Stomach (tissue), 8 donors: ENCODE measurements at regions not wholly inside any gene's neighbourhood (a gene's known extent, or its start where the extent isn't known, plus 50 kb on each side); places are given as distances from the start of the nearest gene placed in this dataset.

ENCODE experiments used
- DNase-seq, 2 donors: peaks; one replicate each; pipeline versions ENCODE4 v3.0.0 to v3.0.0-alpha.2; 2013 to 2019
- H3K27ac ChIP-seq, 5 donors: fragments of 200-600 bp in 4 of 5; sonication (generic) in 4 of 5; one replicate each; pipeline ENCODE4 v1.5.1; 2013 to 2019; ENCODE audit warnings: mild to moderate bottlenecking in 1 of 5, moderate library complexity in 1 of 5
- H3K27me3 ChIP-seq, 3 donors: fragments of 200-600 bp; sonication (generic); one replicate each; pipeline ENCODE4 v1.5.1; 2017 to 2019; ENCODE audit warnings: mixed run types in 1 of 3
- H3K36me3 ChIP-seq, 4 donors: fragments of 200-600 bp; sonication (generic); 1 replicate in 3 of 4; 2 replicates in 1 of 4; pipeline ENCODE4 v1.5.1; 2016 to 2019
- H3K4me1 ChIP-seq, 4 donors: fragments of 200-600 bp; sonication (generic); one replicate each; pipeline ENCODE4 v1.5.1; 2016 to 2019
- H3K4me3 ChIP-seq, 4 donors: fragments of 200-600 bp; sonication (generic) in 3 of 4; one replicate each; pipeline ENCODE4 v1.5.1; 2016 to 2019; ENCODE audit warnings: mild to moderate bottlenecking in 1 of 4
- H3K9me3 ChIP-seq, 4 donors: fragments of 200-600 bp; sonication (generic); one replicate each; pipeline ENCODE4 v1.5.1; 2016 to 2019
- EP300 ChIP-seq: sonication (generic); formaldehyde crosslinking; IDR thresholded peaks from one replicate; pipeline ENCODE4 v1.6.1; 2017; ENCODE audit warnings: antibody characterized with exemption
- POLR2A ChIP-seq, 4 donors: fragments of 450-650 bp; IDR thresholded peaks; one replicate each; pipeline ENCODE4 v1.6.1; 2016; ENCODE audit warnings: antibody characterized with exemption in 4 of 4, control low read depth in 2 of 4, mild to moderate bottlenecking in 1 of 4, moderate library complexity in 1 of 4
- POLR2AphosphoS5 ChIP-seq, 3 donors: sonication (generic); formaldehyde crosslinking; IDR thresholded peaks; one replicate each; pipeline ENCODE4 v1.6.1; 2016; ENCODE audit warnings: antibody characterized with exemption in 3 of 3
- WGBS, 5 donors: extraction: QIAGEN DNeasy Blood & Tissue Kit in 3 of 5; methylation state at CpG; one replicate each; pipeline versions ENCODE4 v1.1.5 to v1.1.7; 2013 to 2018; 5-methylcytosine and 5-hydroxymethylcytosine counted together
- intact Hi-C: fragments of 100-400 bp; cut with DNase I; formaldehyde crosslinking; loops from one replicate; pipeline ENCODE4 v1.15.1; 2023; ENCODE audit warnings: low total_unique reads
- TF ChIP-seq, protein P1 (sequence below), 7 experiments: fragments of 450-650 bp in 4 of 7; fragments of 200-600 bp in 3 of 7; sonication (generic) in 3 of 7; IDR thresholded peaks; one replicate each; pipeline ENCODE4 v1.5.1; 2016 to 2019; ENCODE audit warnings: antibody characterized with exemption in 7 of 7, control low read depth in 2 of 7, mild to moderate bottlenecking in 1 of 7
- donor health status: healthy with polysubstance abuse.
- donor health status: Bipolar disorder and iron deficiency.
- donor health status: healthy.

DNA sequence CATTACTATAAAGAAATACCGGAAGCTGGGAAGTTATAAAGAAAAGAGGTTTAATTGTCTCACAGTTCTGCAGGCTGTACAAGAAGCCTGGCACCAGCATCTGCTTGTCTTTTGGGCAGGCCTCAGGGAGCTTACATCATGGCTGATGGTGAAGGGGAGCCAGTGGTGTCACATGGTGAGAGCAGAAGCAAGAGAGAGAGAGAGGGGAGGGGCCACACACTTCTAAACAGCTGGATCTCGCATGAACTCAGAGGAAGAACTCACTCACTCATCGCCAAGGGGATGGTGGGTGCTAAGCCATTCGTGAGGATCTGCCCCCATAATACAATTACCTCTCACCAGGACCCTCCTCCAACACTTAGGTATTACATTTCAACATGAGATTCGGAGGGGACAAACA lies 51.8 kb upstream of the ANKRD34C start:
- no peak for TF ChIP-seq POLR2AphosphoS5 (IDR thresholded peaks at IDR 0.05)
- no peak for TF ChIP-seq EP300
- TF ChIP-seq, protein P1, sequence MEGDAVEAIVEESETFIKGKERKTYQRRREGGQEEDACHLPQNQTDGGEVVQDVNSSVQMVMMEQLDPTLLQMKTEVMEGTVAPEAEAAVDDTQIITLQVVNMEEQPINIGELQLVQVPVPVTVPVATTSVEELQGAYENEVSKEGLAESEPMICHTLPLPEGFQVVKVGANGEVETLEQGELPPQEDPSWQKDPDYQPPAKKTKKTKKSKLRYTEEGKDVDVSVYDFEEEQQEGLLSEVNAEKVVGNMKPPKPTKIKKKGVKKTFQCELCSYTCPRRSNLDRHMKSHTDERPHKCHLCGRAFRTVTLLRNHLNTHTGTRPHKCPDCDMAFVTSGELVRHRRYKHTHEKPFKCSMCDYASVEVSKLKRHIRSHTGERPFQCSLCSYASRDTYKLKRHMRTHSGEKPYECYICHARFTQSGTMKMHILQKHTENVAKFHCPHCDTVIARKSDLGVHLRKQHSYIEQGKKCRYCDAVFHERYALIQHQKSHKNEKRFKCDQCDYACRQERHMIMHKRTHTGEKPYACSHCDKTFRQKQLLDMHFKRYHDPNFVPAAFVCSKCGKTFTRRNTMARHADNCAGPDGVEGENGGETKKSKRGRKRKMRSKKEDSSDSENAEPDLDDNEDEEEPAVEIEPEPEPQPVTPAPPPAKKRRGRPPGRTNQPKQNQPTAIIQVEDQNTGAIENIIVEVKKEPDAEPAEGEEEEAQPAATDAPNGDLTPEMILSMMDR (IDR thresholded peaks at IDR 0.05): no peak
- no peak for TF ChIP-seq POLR2A (IDR thresholded peaks at IDR 0.05)
- H3K4me3 ChIP-seq: no peak overlapping the region
- peaks cover 0 to 16% (median 4%) of the 10 kb centered on the region in 3 donors for H3K27me3 ChIP-seq
- 66 to 70% (median 69%) methylated on average over 5 of the region's 5 CpGs for WGBS, 5 donors
- DNase-seq: no peak
- H3K27ac ChIP-seq: no peak overlapping the region
- intact Hi-C loops: no loop called here
- H3K9me3 ChIP-seq: peaks cover 0 to 27% (median 22%) of the 10 kb centered on the region in 4 donors
- H3K4me1 ChIP-seq: no peaks in the 10 kb centered on the region
- no peaks in the 10 kb centered on the region for H3K36me3 ChIP-seq

DNA sequence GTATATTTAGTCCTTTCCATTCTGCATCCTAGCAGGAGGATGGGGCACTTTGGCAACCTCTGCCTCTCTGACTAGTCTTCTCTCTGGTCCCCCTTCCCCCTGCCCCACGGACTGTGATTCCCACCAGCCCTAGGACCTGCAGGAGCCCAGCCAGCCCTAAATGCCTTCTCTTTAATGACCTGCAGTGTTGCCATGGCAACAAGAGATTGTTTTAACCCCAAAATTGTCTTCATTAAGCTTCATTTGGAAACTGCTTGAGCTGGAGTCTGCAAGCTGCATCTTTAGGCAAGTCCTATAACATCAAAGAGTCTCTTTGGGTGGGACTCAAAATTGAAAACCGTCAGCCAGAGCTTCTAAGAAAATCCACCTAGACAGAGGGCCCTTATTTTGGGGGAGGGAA lies 59.7 kb upstream of the ANKRD34C start:
- no peaks in the 10 kb centered on the region for H3K4me1 ChIP-seq
- H3K36me3 ChIP-seq: no peaks in the 10 kb centered on the region
- peaks cover 0 to 43% (median 0%) of the 10 kb centered on the region in 3 donors for H3K27me3 ChIP-seq
- DNase-seq: no peak
- WGBS, 5 donors: 23 to 49% (median 43%) methylated on average over 2 of the region's 2 CpGs
- no peak overlapping the region for H3K27ac ChIP-seq
- intact Hi-C loops: no loop called here
- TF ChIP-seq EP300 (no peak), POLR2A (IDR thresholded peaks at IDR 0.05) (no peak), POLR2AphosphoS5 (IDR thresholded peaks at IDR 0.05) (no peak)
- TF ChIP-seq, protein P1 (IDR thresholded peaks at IDR 0.05): no peak
- peaks cover 0 to 9% (median 4%) of the 10 kb centered on the region in 4 donors for H3K9me3 ChIP-seq
- no peak overlapping the region for H3K4me3 ChIP-seq

DNA sequence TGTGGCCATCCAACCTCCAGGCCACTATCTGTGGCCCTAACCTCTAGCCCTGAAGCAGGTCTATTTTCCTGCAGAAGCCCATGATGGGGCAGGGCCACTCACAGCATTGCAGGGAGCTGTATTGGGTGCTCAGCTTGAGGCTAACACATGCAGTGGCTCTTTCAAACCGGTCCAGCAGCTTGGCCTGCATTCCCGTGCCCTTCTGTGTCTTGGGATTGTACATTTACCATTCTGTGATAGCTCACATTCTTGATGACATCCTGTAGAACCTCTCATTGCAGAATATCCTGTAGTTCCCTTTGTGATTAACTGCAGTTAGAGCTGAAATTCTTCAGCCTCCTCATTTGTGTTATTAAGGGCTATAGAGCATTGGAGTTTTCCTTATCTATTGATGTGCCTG lies 60.8 kb upstream of the ANKRD34C start:
- 17 to 67% (median 35%) methylated on average over 1 to 2 of the region's 2 CpGs for WGBS, 5 donors
- Histone ChIP-seq H3K27me3 (peaks cover 0 to 42% (median 0%) of the 10 kb centered on the region in 3 donors), H3K4me1 (no peaks in the 10 kb centered on the region), H3K4me3 (no peak overlapping the region), H3K36me3 (no peaks in the 10 kb centered on the region), H3K9me3 (peaks cover 3 to 11% (median 8%) of the 10 kb centered on the region in 4 donors), H3K27ac (no peak overlapping the region)
- TF ChIP-seq, protein P1 (IDR thresholded peaks at IDR 0.05): no peak
- no peak for TF ChIP-seq EP300
- TF ChIP-seq POLR2A (IDR thresholded peaks at IDR 0.05): no peak
- TF ChIP-seq POLR2AphosphoS5 (IDR thresholded peaks at IDR 0.05): no peak
- intact Hi-C loops: no loop called here
- DNase-seq: no peak

DNA sequence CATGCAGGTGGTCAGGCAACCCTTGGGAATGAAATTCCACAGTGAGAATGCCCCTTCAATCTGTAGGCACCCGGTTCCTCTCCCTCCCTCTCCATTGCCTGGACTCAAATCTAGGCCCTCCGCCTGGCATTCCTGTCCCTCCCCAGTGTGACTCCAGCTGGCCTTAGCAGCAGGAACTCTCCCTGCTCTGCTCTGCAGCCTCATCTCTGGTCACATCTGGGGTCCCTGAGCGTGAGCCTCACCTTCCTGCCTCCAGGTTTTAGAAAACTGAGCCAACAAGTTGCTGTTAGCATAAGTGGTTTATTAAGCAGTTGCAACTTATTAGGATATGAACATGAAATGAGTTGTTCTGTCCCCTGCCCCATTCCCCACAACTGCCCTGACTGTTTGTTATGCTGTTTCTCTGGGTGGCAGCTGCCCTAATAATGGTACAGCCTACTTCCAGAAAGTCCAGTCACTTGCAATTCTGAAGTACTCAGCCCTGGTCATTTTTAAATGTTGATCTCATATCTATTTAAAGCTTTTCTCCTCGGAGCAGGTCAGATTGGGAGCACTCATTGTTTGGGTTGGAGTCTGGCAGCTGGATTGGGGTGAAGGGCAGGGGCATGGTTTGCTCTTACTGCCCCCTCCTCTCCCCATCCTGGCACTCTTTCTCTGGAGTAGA lies 63.0 kb upstream of the ANKRD34C start:
- peaks cover 0 to 53% (median 0%) of the 10 kb centered on the region in 3 donors for H3K27me3 ChIP-seq
- peaks cover 3 to 11% (median 8%) of the 10 kb centered on the region in 4 donors for H3K9me3 ChIP-seq
- H3K4me1 ChIP-seq: no peaks in the 10 kb centered on the region
- H3K36me3 ChIP-seq: no peaks in the 10 kb centered on the region
- WGBS, 5 donors: 54 to 65% (median 63%) methylated on average over 4 of the region's 4 CpGs
- intact Hi-C loops: no loop called here
- no peak for DNase-seq
- no peak overlapping the region for H3K27ac ChIP-seq
- TF ChIP-seq POLR2A (IDR thresholded peaks at IDR 0.05) (no peak), EP300 (no peak), POLR2AphosphoS5 (IDR thresholded peaks at IDR 0.05) (no peak)
- TF ChIP-seq, protein P1 (IDR thresholded peaks at IDR 0.05): no peak
- H3K4me3 ChIP-seq: no peak overlapping the region
